Endothelial cell of umbilical vein (primary cell): ENCODE measurements at regions not wholly inside any gene's neighbourhood (a gene's known extent, or its start where the extent isn't known, plus 50 kb on each side); places are given as distances from the start of the nearest gene placed in this dataset.

Experiments
- BruUV-seq: library from RNA; stranded (reverse); fragments of 400-500 nt; replicated peaks from 2 replicates; lab custom pipeline; 2021; lab: Mats Ljungman, UMichigan
- CTCF ChIA-PET: fragments of 300-600, 350-600 bp; sonication (Branson Sonifier 250); formaldehyde crosslinking; loops from one replicate; lab custom pipeline; 2021; ENCODE audit warnings: antibody characterized with exemption, inconsistent platforms; lab: Charles Lee
- POLR2A ChIA-PET: fragments of 300-600, 350-600 bp; sonication (Branson Sonifier 250); formaldehyde crosslinking; loops from one replicate; lab custom pipeline; 2021; ENCODE audit warnings: antibody characterized with exemption, inconsistent platforms; lab: Charles Lee
- DNase-seq: peaks from one replicate; pipeline ENCODE4 v3.0.0-alpha.2; 2011; ENCODE audit warnings: low read depth, low spot score
- FAIRE-seq: peaks from 2 replicates; lab custom pipeline; 2011; peaks lifted over from hg19 to GRCh38; lab: Jason Lieb, UNC
- H2AFZ ChIP-seq: 2 replicates; pipeline ENCODE4 v1.6.0; 2012; ENCODE audit warnings: low read depth, low read length, control low read depth, inconsistent platforms
- H3K27ac ChIP-seq: 2 replicates; pipeline ENCODE4 v1.5.1; 2011; ENCODE audit warnings: low read depth, mild to moderate bottlenecking, control low read depth, low read length, moderate library complexity; ENCODE audit not compliant: insufficient read depth
- H3K27me3 ChIP-seq, 2 experiments: 2 replicates each; pipeline versions ENCODE4 v1.6.0 to v1.6.1; 2011; ENCODE audit warnings: low read length in 2 of 2, mixed read lengths in 1 of 2; ENCODE audit not compliant: control insufficient read depth in 2 of 2, insufficient read depth in 2 of 2
- H3K36me3 ChIP-seq, 2 experiments: 2 replicates in 1 of 2; 3 replicates in 1 of 2; pipeline ENCODE4 v1.5.1; 2011; ENCODE audit warnings: low read length in 2 of 2, mild to moderate bottlenecking in 1 of 2, moderate library complexity in 1 of 2; ENCODE audit not compliant: control insufficient read depth in 2 of 2, insufficient read depth in 2 of 2; ENCODE audit errors: extremely low read depth in 1 of 2
- H3K4me1 ChIP-seq: 3 replicates; pipeline ENCODE4 v1.5.1; 2011; ENCODE audit warnings: mild to moderate bottlenecking, low read length; ENCODE audit not compliant: control insufficient read depth, insufficient read depth; ENCODE audit errors: extremely low read depth
- H3K4me2 ChIP-seq: 2 replicates; pipeline ENCODE4 v1.6.1; 2011; ENCODE audit warnings: low read length, control low read depth, mixed read lengths; ENCODE audit not compliant: insufficient read depth
- H3K4me3 ChIP-seq, 3 experiments: fragments of 200-600 bp in 1 of 3; sonication (generic), shearing (Covaris generic) in 1 of 3; replicated peaks in 1 of 3; 2 replicates each; pipeline ENCODE4 v1.5.1; 2011 to 2016; ENCODE audit warnings: control low read depth in 3 of 3, low read length in 3 of 3, mild to moderate bottlenecking in 2 of 3, inconsistent platforms in 1 of 3, low read depth in 1 of 3, moderate library complexity in 1 of 3; ENCODE audit not compliant: insufficient read depth in 1 of 3
- H3K79me2 ChIP-seq: 2 replicates; pipeline ENCODE4 v1.6.0; 2012; ENCODE audit warnings: low read length, inconsistent platforms; ENCODE audit not compliant: control insufficient read depth, insufficient read depth
- H3K9ac ChIP-seq: replicated peaks from 2 replicates; pipeline ENCODE3; 2011; ENCODE audit warnings: low read length, control low read depth; ENCODE audit not compliant: insufficient read depth; ENCODE audit errors: extremely low read depth
- H3K9me1 ChIP-seq: replicated peaks from 3 replicates; pipeline ENCODE4 v1.6.0; 2011; ENCODE audit warnings: mild to moderate bottlenecking, low read length; ENCODE audit not compliant: control insufficient read depth, insufficient read depth; ENCODE audit errors: extremely low read depth
- H3K9me3 ChIP-seq: replicated peaks from 2 replicates; pipeline ENCODE4 v1.5.1; 2012; ENCODE audit warnings: low read length, inconsistent platforms; ENCODE audit not compliant: control insufficient read depth, insufficient read depth
- H4K20me1 ChIP-seq: replicated peaks from 2 replicates; pipeline ENCODE3; 2011; ENCODE audit warnings: mild to moderate bottlenecking, low read length; ENCODE audit not compliant: control insufficient read depth, insufficient read depth; ENCODE audit errors: extremely low read depth
- CTCF ChIP-seq, 2 donors: IDR thresholded peaks; 1 replicate in 1 of 2; 2 replicates in 1 of 2; pipeline ENCODE4 v1.5.1; 2011; ENCODE audit warnings: low read length in 2 of 2, mild to moderate bottlenecking in 2 of 2, moderate library complexity in 2 of 2, control low read depth in 1 of 2, inconsistent platforms in 1 of 2, low read depth in 1 of 2; ENCODE audit not compliant: insufficient read depth in 1 of 2; ENCODE audit errors: extremely low read depth in 1 of 2
- EZH2 ChIP-seq: IDR thresholded peaks from 2 replicates; pipeline ENCODE4 v1.6.1; 2012; ENCODE audit warnings: borderline replicate concordance, low read depth, mild to moderate bottlenecking, moderate library complexity, low read length, inconsistent platforms; ENCODE audit not compliant: severe bottlenecking
- FOS ChIP-seq: IDR thresholded peaks from 2 replicates; pipeline ENCODE4 v1.6.1; 2011; ENCODE audit warnings: mild to moderate bottlenecking, low read length, moderate library complexity, borderline replicate concordance; ENCODE audit not compliant: insufficient read depth
- GATA2 ChIP-seq: IDR thresholded peaks from 2 replicates; pipeline ENCODE4 v1.7.0; 2011; ENCODE audit warnings: low read depth, mild to moderate bottlenecking, moderate library complexity, mixed read lengths, low read length; ENCODE audit not compliant: insufficient read length, insufficient read depth
- MYC ChIP-seq: IDR thresholded peaks from one replicate; pipeline ENCODE4 v1.6.1; 2011; ENCODE audit warnings: mild to moderate bottlenecking, low read depth, low read length
- POLR2A ChIP-seq: IDR thresholded peaks from 2 replicates; pipeline ENCODE4 v1.6.1; 2012; ENCODE audit warnings: low read depth, mild to moderate bottlenecking, control low read depth, low read length
- POLR2AphosphoS5 ChIP-seq: IDR thresholded peaks from 2 replicates; pipeline ENCODE4 v1.6.1; 2012; ENCODE audit warnings: low read depth, mild to moderate bottlenecking, control low read depth, low read length, moderate library complexity; ENCODE audit not compliant: insufficient read depth
- dilution Hi-C: fragments of 300-500 bp; cut with MboI; formaldehyde crosslinking; loops from one replicate; pipeline ENCODE4 v1.15.0; 2019; ENCODE audit warnings: low sequenced_read_pairs; ENCODE audit not compliant: extremely low pct_ligation_motif_present
- intact Hi-C: fragments of 100-400 bp; cut with micrococcal nuclease; formaldehyde crosslinking; loops from one replicate; pipeline ENCODE4 v1.10.0; 2022
- TF ChIP-seq, protein P1 (sequence below): IDR thresholded peaks from 2 replicates; pipeline ENCODE4 v1.6.1; 2011; ENCODE audit not compliant: insufficient read depth, insufficient read length

GRCh38 chr6:24996269-24996836 is 60.6 kb upstream of the RIPOR2 start:
- dilution Hi-C loops (no loop called here), intact Hi-C loops (no loop called here)
- H2AFZ ChIP-seq, result no peak overlapping the region
- no peaks in the 10 kb centered on the region for H3K4me1 ChIP-seq
- H3K9me1 ChIP-seq, result no peaks in the 10 kb centered on the region
- H3K27ac ChIP-seq, result no peak overlapping the region
- H4K20me1 ChIP-seq, result no peaks in the 10 kb centered on the region
- FAIRE-seq (no peak), DNase-seq (no peak)
- BruUV-seq, result no TSS peak
- no peak overlapping the region for H3K4me2 ChIP-seq
- no peaks in the 10 kb centered on the region for H3K9me3 ChIP-seq
- no peaks in the 10 kb centered on the region for H3K79me2 ChIP-seq
- ChIA-PET POLR2A (no interaction called here), CTCF (no interaction called here)
- H3K4me3 ChIP-seq, result no peak overlapping the region
- H3K36me3 ChIP-seq, result no peaks in the 10 kb centered on the region
- TF ChIP-seq FOS (no peak), POLR2AphosphoS5 (no peak), CTCF (IDR thresholded peaks at IDR 0.05; ENCODE audit: extremely low read depth in 1 of 2, insufficient read depth in 1 of 2, low read depth in 1 of 2, low read length in 2 of 2) (no peak), GATA2 (no peak)
- H3K9ac ChIP-seq, result no peak overlapping the region
- H3K27me3 ChIP-seq, result no peaks in the 10 kb centered on the region

DNA sequence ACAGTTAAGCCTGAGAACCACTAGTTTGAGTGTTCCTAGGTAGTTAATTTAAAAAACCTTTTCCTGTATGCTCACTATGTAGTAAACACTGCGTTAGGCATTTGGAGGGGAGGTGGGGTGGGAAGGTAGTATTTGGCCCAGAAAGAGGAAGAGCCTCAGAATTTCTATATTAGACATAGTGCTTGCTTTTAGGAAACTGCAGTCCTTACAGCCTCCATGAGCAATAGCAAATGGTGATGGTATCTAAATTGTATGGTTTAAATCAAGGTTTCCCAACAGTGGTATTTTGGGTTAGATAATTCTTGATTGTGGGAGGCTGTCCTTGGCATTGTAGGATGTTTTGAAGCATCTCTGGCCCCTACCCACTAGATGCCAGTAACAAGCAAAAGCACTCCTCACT is 61.5 kb upstream of the RIPOR2 start:
- Histone ChIP-seq H3K4me1 (peaks cover 5% of the 10 kb centered on the region), H3K4me3 (no peak overlapping the region), H3K9me1 (no peaks in the 10 kb centered on the region), H3K9ac (no peak overlapping the region), H4K20me1 (no peaks in the 10 kb centered on the region), H3K4me2 (no peak overlapping the region), H3K36me3 (no peaks in the 10 kb centered on the region), H3K79me2 (no peaks in the 10 kb centered on the region), H3K27ac (no peak overlapping the region), H3K27me3 (no peaks in the 10 kb centered on the region), H3K9me3 (no peaks in the 10 kb centered on the region), H2AFZ (no peak overlapping the region)
- intact Hi-C loops, result no loop called here
- DNase-seq (no peak), FAIRE-seq (no peak)
- TF ChIP-seq CTCF (IDR thresholded peaks at IDR 0.05; ENCODE audit: extremely low read depth in 1 of 2, insufficient read depth in 1 of 2, low read depth in 1 of 2, low read length in 2 of 2) (no peak), MYC (no peak), POLR2A (no peak), FOS (no peak), POLR2AphosphoS5 (no peak), EZH2 (no peak)
- TF ChIP-seq, protein P1, sequence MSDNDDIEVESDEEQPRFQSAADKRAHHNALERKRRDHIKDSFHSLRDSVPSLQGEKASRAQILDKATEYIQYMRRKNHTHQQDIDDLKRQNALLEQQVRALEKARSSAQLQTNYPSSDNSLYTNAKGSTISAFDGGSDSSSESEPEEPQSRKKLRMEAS, result no peak
- dilution Hi-C loops, result no loop called here
- BruUV-seq, result no TSS peak
- ChIA-PET POLR2A (no interaction called here), CTCF (no interaction called here)
